ENCODE measurements at regions not wholly inside any gene's neighbourhood (a gene's known extent, or its start where the extent isn't known, plus 50 kb on each side); places are given as distances from the start of the nearest gene placed in this dataset.

DNA sequence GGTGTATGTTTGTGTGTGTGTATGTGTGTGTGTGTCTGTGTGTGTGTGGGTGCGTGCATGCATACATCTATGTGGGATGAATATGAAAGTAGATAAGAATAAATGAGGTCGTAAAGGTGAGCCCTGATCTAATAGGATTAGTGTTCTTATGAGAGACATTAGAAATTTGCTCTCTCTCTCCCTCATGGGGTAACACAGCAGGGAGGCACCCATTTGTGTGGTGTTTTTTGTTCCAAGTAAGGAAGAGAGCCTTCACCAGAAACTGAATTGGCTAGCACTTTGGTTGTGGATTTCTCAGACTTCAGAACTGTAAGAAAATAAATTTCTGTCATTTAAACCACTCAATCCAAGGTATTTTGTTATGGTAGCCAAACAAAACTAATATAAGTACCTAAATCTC, 353.7 kb upstream of the CHRM2 start:
- Histone ChIP-seq H3K4ac (replicated peaks; ENCODE audit: insufficient read length, low read depth, low read length) (no peak overlapping the region), H2BK20ac (ENCODE audit: low read length) (no peak overlapping the region), H4K8ac (ENCODE audit: extremely low read depth, insufficient read depth, low read length) (no peak overlapping the region), H3K23ac (ENCODE audit: insufficient read length) (no peak overlapping the region), H4K91ac (replicated peaks; ENCODE audit: insufficient read length, low read length) (no peak overlapping the region), H2BK120ac (replicated peaks; ENCODE audit: low read depth, low read length) (no peak overlapping the region), H3K27ac (ENCODE audit: low read depth, low read length) (no peak overlapping the region), H2AK5ac (ENCODE audit: low read depth, low read length) (no peak overlapping the region), H3K79me1 (ENCODE audit: low read depth, low read length) (no peaks in the 10 kb centered on the region), H3K18ac (ENCODE audit: extremely low read depth, low read length) (no peak overlapping the region), H3K4me2 (ENCODE audit: insufficient read depth in 1 of 2, low read depth in 2 of 2, low read length in 2 of 2) (no peak overlapping the region), H2BK5ac (ENCODE audit: low read depth, low read length) (no peak overlapping the region), H2BK12ac (ENCODE audit: low read depth, low read length) (no peak overlapping the region), H3K27me3 (replicated peaks in 1 of 4; ENCODE audit: control insufficient read depth in 3 of 4, extremely low read depth in 1 of 4, insufficient read depth in 3 of 4, low read length in 3 of 4) (no peaks in the 10 kb centered on the region), H3K23me2 (ENCODE audit: low read depth, low read length) (no peaks in the 10 kb centered on the region), H4K20me1 (replicated peaks in 1 of 2; ENCODE audit: control insufficient read depth in 1 of 2, insufficient read depth in 2 of 2, low read length in 2 of 2) (no peaks in the 10 kb centered on the region), H2AFZ (ENCODE audit: low read length) (no peak overlapping the region), H3K9me3 (ENCODE audit: insufficient read depth in 2 of 2, low read depth in 1 of 2, low read length in 1 of 2) (no peaks in the 10 kb centered on the region), H2BK15ac (ENCODE audit: low read length) (no peak overlapping the region), H3K4me3 (ENCODE audit: extremely low read depth in 1 of 4, insufficient read depth in 2 of 4, low read depth in 3 of 4, low read length in 4 of 4) (no peak overlapping the region), H3K56ac (replicated peaks; ENCODE audit: insufficient read length, low read depth, low read length) (no peak overlapping the region), H4K5ac (ENCODE audit: insufficient read length, low read depth, low read length) (no peak overlapping the region), H3K4me1 (replicated peaks in 1 of 4; ENCODE audit: control insufficient read depth in 3 of 4, insufficient read depth in 4 of 4, low read length in 3 of 4) (no peaks in the 10 kb centered on the region; a peak in 1 of 7 replicates), H3K9ac (replicated peaks in 1 of 4; ENCODE audit: extremely low read depth in 1 of 4, low read depth in 3 of 4, low read length in 3 of 4) (no peak overlapping the region), H3K14ac (ENCODE audit: insufficient read length) (no peak overlapping the region), H3K79me2 (ENCODE audit: control insufficient read depth in 1 of 2, insufficient read depth in 2 of 2, low read length in 2 of 2) (no peaks in the 10 kb centered on the region), H3K36me3 (ENCODE audit: control insufficient read depth in 2 of 4, insufficient read depth in 4 of 4, low read length in 3 of 4) (no peaks in the 10 kb centered on the region)
- 73% methylated on average over 2 of the region's 2 CpGs; no CpG with 5 or more reads in 1 of the 2 experiments for WGBS, 2 experiments (ENCODE audit: extremely low coverage in 1 of 2, insufficient coverage in 1 of 2, insufficient read length in 1 of 2, insufficient replicate concordance in 2 of 2, low coverage in 1 of 2, low lambda C conversion rate in 2 of 2, missing lambda C conversion rate in 1 of 2)
- FAIRE-seq (peak; percentile 24), DNase-seq (ENCODE audit: low read depth in 1 of 2, low spot score in 2 of 2) (no peak)
- TF ChIP-seq, protein P1, sequence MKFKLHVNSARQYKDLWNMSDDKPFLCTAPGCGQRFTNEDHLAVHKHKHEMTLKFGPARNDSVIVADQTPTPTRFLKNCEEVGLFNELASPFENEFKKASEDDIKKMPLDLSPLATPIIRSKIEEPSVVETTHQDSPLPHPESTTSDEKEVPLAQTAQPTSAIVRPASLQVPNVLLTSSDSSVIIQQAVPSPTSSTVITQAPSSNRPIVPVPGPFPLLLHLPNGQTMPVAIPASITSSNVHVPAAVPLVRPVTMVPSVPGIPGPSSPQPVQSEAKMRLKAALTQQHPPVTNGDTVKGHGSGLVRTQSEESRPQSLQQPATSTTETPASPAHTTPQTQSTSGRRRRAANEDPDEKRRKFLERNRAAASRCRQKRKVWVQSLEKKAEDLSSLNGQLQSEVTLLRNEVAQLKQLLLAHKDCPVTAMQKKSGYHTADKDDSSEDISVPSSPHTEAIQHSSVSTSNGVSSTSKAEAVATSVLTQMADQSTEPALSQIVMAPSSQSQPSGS (IDR thresholded peaks at IDR 0.05; ENCODE audit: low read length) = no peak
- TF ChIP-seq ZNF274 (IDR thresholded peaks at IDR 0.05; ENCODE audit: borderline replicate concordance, extremely low read depth, low read length) (no peak), SRF (IDR thresholded peaks at IDR 0.05; ENCODE audit: low read depth, low read length) (no peak), RAD21 (IDR thresholded peaks at IDR 0.05 in 1 of 2, conservative IDR thresholded peaks at IDR 0.05 in 1 of 2; ENCODE audit: low read depth in 2 of 2, low read length in 2 of 2) (no peak), CBX8 (IDR thresholded peaks at IDR 0.05; ENCODE audit: borderline replicate concordance, low read depth, low read length) (no peak), HDAC2 (IDR thresholded peaks at IDR 0.05; ENCODE audit: borderline replicate concordance in 1 of 2, low read depth in 2 of 2, low read length in 2 of 2) (no peak)
- ChIA-PET CTCF (ENCODE audit: partially characterized antibody) (no interaction called here), POLR2A (ENCODE audit: partially characterized antibody) (no interaction called here)
